HL-60 (cell line): ENCODE measurements at regions not wholly inside any gene's neighbourhood (a gene's known extent, or its start where the extent isn't known, plus 50 kb on each side); places are given as distances from the start of the nearest gene placed in this dataset.
"Not testable (repeated sequence)": the region's sequence is repeated elsewhere in the genome, so short reads cannot be mapped to it uniquely, and the experiment has no call there.

Experiments used
- GABPA ChIP-seq: IDR thresholded peaks from 2 replicates; pipeline ENCODE4 v1.6.1; 2012; ENCODE audit warnings: low read depth
- POLR2AphosphoS5 ChIP-seq: IDR thresholded peaks from 2 replicates; pipeline ENCODE4 v1.6.1; 2012; ENCODE audit warnings: low read depth
- REST ChIP-seq: IDR thresholded peaks from 2 replicates; pipeline ENCODE4 v1.6.1; 2012; ENCODE audit warnings: low read depth; ENCODE audit not compliant: insufficient replicate concordance
- SPI1 ChIP-seq: IDR thresholded peaks from 2 replicates; pipeline ENCODE4 v1.6.1; 2012; ENCODE audit warnings: low read depth, mild to moderate bottlenecking, borderline replicate concordance
- TF ChIP-seq, protein P1 (sequence below): IDR thresholded peaks from one replicate; pipeline ENCODE4 v1.5.1; 2011; ENCODE audit warnings: low read length, control low read depth, inconsistent platforms; ENCODE audit not compliant: insufficient read depth

- TF ChIP-seq, protein P1, sequence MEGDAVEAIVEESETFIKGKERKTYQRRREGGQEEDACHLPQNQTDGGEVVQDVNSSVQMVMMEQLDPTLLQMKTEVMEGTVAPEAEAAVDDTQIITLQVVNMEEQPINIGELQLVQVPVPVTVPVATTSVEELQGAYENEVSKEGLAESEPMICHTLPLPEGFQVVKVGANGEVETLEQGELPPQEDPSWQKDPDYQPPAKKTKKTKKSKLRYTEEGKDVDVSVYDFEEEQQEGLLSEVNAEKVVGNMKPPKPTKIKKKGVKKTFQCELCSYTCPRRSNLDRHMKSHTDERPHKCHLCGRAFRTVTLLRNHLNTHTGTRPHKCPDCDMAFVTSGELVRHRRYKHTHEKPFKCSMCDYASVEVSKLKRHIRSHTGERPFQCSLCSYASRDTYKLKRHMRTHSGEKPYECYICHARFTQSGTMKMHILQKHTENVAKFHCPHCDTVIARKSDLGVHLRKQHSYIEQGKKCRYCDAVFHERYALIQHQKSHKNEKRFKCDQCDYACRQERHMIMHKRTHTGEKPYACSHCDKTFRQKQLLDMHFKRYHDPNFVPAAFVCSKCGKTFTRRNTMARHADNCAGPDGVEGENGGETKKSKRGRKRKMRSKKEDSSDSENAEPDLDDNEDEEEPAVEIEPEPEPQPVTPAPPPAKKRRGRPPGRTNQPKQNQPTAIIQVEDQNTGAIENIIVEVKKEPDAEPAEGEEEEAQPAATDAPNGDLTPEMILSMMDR = not testable (repeated sequence)
- not testable (repeated sequence) for TF ChIP-seq POLR2AphosphoS5, REST, GABPA, SPI1
Observed at GRCh38 chr11:67817558-67817957, 143.1 kb upstream of the ALDH3B2 start.
